ENCODE measurements at regions not wholly inside any gene's neighbourhood (a gene's known extent, or its start where the extent isn't known, plus 50 kb on each side); places are given as distances from the start of the nearest gene placed in this dataset.

DNA sequence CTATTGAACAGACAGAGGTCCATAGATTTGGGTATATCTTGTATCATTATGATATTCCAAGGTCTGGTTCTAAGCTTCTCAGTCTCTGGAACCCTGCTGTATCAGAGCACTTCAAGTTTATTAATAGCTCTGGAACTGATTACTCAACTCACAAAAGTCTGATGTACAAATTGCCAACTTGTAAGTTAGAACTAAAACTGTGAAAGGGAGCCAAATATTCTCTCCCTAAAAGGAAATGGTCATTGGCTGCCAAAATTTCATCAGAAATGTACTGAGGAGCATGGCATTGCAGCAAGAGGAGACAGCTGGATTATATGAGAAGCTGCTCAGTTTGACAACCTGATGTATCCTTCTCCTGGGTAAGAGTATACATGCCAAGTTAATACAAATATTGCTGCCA, 828.8 kb upstream of the SEL1L start:
- no peak for DNase-seq (ENCODE audit: low read depth)

- DNase-seq (ENCODE audit: low read depth) = no peak
These were observed 831.8 kb upstream of the SEL1L start for GRCh38 chr14:82365471-82365870.

GRCh38 chr14:82366803-82367202, 833.1 kb upstream of the SEL1L start:
- no peak for DNase-seq (ENCODE audit: low read depth)

DNA sequence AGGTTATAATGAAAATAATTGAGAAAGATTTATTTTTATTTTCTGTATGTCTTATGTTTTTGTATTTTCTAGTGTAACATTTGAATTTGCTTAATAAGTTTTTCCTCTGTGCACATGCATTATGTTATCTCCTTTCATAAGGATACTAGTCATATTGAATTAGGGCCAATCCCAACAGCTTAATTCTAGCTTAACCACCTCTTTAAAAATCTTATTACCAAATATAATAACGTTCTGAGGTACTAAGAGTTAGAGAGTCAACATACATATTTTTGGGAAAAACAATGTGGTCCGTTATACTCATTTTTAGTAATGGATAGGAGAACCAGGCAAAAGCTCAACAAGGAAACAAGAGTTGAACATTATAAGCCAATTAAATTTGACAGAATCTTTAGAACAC, 845.6 kb upstream of the SEL1L start:
- no peak for DNase-seq (ENCODE audit: low read depth)

GRCh38 chr14:82385048-82385447, 851.4 kb upstream of the SEL1L start:
- no peak for DNase-seq (ENCODE audit: low read depth)

- DNase-seq (ENCODE audit: low read depth) = no peak
These were observed 854.0 kb upstream of the SEL1L start for GRCh38 chr14:82387699-82388098.

DNA sequence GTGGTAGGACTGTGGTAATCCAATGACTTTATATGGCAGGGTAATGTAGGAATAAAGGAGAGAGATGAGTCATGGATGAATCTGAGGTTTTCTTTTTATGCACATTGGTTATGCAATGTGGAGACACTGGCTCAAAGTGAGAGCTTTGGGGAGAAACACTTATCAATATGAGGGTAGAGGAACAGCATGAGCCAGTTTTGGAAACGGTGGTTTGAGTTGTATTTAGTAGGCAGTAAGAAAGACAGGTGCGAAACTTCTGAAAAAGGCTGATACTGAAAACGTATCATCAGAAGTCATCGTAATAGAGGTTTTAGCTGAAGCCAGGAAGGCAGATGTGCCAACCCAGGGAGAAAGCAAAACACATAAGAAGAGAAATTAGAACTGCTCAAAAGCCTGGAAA, 854.8 kb upstream of the SEL1L start:
- DNase-seq (ENCODE audit: low read depth) = no peak

DNA sequence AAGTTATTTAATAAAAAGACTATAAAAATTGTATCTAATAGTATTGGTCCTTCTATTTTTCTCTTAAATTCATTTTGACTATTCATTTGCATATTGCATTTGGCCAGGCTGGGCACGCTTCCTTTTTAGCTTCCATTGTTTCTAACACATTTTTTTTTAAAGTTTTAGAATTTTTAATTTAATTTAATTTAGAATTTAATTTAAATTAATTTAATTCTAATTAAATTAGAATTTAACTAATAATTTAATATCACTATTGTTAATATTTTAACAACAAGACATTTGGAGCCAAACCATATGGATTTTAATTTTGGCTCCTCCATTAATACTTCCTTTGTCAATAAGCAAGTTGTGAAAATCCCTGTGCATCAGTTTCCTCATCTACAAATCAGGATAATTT, 856.9 kb upstream of the SEL1L start:
- no peak for DNase-seq (ENCODE audit: low read depth)

GRCh38 chr14:82394916-82395315, 861.3 kb upstream of the SEL1L start:
- no peak for DNase-seq (ENCODE audit: low read depth)

- no peak for DNase-seq (ENCODE audit: low read depth)
These were observed 864.6 kb upstream of the SEL1L start for GRCh38 chr14:82398256-82398655.

DNA sequence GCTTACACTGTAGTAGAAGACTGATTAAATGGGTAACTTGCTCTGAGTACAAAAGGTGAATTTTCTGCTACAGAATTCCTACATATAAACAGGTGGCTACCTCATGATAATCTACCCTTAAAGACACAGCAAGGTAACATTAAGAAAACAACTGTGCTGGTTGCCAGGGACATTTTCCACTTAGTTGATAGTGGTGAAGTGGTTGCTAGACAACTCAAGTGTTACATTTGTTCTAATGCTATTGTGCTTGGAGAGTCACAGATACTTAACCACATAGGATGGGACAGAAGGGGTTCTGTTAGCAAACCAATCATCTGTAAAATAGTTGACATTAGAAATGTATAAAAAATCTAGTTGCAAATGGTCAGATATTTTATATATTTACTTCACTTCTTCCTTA, 870.3 kb upstream of the SEL1L start:
- no peak for DNase-seq (ENCODE audit: low read depth)

DNA sequence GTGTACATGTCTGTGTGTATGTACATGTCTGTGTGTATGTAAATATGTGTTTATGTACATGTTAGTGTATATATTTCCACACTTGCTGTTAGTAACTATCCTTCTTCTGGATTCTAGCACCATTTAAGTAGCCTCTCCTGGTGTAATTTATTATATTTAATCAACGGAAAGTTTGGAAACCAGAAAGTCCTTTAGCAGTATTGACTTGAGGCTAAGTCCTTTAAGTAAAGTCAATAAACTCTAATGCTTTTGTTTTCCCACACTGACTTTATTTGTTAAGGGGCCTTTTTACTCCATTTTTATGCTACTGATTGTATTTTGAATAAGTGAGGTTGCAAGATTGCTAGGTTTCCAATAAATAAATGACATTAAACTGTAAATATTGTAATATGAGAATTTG, 876.4 kb upstream of the SEL1L start:
- no peak for DNase-seq (ENCODE audit: low read depth)

DNA sequence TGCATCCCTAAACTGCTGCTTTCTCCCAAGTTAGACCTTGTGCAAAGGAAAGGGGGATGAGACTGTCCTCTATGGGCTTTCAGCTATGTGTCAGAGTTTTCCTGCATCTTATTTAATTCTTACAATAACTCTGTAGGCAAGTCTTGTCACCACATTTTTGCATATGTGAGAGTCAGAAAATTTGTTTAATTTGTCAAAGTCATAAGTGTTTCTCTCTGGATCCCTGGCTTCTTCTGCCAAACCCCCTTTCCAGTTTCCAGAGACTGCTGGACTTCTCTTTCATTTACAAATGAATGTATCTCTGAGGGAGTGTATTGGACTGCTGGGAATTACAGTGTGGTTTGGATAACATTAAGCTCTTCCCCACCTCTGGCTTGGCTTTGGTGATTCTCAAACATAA, 877.6 kb upstream of the SEL1L start:
- DNase-seq (ENCODE audit: low read depth) = no peak

GRCh38 chr14:82412545-82412944, 878.9 kb upstream of the SEL1L start:
- no peak for DNase-seq (ENCODE audit: low read depth)

DNA sequence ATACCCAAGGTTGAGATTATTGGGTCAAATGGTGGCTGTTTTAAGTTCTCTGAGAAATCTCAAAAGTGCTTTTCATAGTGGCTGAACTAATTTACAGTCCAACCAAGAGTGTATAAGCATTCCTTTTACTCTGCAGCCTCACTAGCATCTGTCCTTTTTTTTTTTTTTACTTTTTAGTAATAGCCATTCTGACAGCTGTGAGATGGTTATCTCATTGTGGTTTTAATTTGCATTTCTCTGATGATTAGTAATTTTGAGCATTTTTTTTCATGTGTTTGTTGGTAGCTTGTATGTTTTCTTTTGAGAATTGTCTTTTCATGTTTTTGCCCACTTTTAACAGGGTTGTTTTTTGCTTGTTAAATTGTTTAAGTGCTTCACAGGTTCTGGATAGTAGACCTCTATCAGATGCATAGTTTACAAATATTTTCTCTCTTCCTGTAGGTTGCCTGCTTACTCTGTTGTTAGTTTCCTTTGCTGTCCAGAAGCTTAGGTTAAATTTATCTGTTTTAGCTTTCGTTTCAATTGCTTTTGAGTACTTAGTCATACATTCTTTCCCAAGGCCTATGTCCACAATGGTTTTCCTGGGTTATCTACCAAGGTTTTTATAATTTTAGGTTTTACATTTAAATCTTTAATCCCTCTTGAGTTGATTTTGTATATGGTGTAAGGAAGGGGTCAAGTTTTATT, 881.3 kb upstream of the SEL1L start:
- no peak for DNase-seq (ENCODE audit: low read depth)

DNA sequence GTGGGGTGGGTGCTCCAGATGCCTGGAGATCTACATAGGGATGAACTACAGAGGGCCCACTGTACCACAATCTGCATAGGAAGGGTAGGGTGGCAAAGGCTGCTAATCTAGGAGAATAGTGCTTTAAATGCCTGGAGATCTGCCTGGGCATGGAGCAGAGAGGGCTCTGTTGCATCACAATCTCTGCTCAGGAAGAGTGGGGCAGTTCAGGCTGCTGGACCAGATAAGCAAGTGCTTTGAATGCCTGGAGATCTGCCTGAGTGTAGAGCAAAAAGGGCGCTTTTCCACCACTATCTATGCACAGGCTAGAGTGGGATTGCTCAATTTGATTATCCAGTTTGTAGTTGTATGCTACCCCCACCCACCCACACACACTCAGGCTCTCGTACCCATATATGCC, 886.3 kb upstream of the SEL1L start:
- no peak for DNase-seq (ENCODE audit: low read depth)

- DNase-seq (ENCODE audit: low read depth) = no peak
These were observed 887.2 kb upstream of the SEL1L start for GRCh38 chr14:82420871-82421270.

DNA sequence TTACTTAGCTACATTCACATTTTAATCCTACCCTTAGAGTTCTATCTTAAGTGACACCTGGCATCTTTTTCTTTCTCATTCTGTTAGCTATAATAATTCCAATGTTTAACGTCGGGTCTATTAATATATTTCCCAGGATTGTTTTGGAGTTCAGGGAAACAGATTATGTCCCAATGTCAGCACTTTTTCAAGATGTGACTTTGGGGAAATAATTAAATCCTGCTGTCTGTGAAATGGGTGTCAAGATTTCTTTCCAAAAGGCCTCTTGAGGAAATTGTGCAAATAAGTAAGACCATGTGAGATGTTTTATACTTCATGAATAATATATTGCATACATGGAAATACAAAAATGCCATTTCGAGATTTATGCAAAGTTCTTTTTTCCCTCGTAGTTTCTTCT, 887.6 kb upstream of the SEL1L start:
- DNase-seq (ENCODE audit: low read depth) = no peak

DNA sequence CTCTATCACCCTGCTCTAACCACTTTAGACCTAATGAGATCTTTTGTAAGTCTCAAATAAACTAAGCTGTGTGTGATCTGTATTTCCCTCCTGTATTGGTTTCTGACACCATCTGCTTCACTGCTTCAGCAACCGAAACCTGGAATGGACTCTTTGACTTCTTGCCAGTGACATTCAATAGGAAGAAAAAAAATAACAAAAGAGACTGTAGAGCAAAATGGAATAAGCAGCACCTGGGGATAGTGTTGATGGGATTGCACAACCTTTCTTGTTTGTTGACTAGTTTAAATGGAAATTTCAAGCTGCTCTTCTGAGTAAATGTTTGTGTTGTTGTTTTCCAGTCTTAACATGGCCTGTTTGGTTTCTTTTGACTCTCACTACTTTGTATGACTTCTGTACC, 888.6 kb upstream of the SEL1L start:
- DNase-seq (ENCODE audit: low read depth) = no peak

DNA sequence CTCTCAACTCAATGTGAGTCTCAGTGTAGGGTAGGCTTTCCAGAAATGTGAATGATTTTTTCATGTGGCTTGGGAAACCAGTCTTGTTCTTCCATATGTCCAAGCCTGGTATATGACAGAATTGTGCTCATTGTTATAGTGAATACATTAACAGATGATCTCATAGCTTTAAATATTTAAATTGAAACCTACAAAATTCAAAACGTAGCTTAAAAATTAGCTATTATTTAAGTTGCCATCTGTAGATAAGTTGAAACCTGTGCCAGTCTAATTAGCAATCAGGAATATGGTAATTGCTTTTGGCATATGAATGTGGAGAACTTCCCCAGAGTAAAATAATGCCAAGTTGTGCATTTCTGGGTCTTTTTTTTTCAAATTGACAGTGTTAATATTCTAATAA, 891.6 kb upstream of the SEL1L start:
- DNase-seq (ENCODE audit: low read depth) = no peak

GRCh38 chr14:82431031-82431430, 897.4 kb upstream of the SEL1L start:
- DNase-seq (ENCODE audit: low read depth) = no peak

DNA sequence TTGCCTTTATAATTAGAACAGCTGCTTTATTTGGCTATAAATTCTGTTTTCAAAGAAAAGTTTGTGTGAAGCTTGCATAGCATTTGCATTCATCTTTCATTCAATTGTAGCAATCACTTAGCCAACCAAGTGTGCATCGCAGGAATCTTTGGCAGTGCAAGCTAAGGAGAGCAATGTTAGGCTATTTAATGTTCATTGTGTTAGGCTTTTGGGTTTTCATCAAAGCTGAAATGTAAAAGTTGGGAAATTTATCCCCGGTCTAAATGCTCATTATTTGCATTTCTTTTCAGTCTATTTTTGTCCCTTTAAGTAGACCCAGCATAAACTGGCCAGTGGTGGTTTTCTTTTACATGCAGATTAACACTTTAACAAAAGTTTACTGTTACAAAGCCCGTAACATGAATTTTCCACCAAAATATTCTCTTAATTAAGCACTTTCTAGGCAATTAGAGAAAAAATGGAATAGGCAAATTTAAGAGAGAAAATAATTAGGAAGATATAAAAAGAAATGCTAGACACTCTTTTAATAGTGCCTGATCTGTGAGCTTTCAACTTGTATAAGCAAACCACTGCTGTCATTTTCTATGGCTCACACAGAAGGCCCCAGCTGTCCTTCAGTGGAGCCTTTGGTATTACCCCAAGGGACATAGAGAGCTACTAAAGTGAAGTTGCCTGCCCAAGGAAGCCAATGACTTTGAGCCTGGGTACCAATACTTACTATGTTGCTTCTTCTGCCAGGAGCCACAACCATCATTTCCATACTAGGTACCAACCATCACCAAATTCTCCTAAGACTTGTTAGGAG, 898.9 kb upstream of the SEL1L start:
- DNase-seq (ENCODE audit: low read depth) = no peak

- DNase-seq (ENCODE audit: low read depth) = no peak
These were observed 904.8 kb upstream of the SEL1L start for GRCh38 chr14:82438436-82438835.

DNA sequence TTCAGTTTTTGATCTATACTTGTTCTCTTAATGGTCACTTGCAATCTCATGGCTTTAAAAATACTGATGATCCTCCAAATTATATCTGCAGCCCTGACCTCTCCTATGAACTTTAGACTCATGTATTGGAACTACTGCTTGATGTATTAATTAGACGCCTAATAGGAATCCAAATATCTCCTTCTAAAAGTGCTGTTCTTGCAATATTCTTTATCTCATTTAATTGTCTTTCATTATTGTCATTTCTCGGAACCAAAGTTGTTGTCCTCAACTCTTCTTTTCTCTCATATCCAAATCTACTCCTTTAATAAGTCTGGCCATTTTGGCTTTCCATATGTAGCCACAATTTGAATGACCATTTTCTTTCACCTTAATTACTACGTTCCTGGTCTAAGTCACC, 907.6 kb upstream of the SEL1L start:
- DNase-seq (ENCODE audit: low read depth) = no peak

All from RPMI7951 (cell line).